GM03348 (cell line): ENCODE measurements at regions not wholly inside any gene's neighbourhood (a gene's known extent, or its start where the extent isn't known, plus 50 kb on each side); places are given as distances from the start of the nearest gene placed in this dataset.
"Not testable (repeated sequence)": the region's sequence is repeated elsewhere in the genome, so short reads cannot be mapped to it uniquely, and the experiment has no call there.

Source experiments
- DNase-seq: peaks from one replicate; pipeline ENCODE4 v3.0.0; 2012; ENCODE audit warnings: low spot score

DNA sequence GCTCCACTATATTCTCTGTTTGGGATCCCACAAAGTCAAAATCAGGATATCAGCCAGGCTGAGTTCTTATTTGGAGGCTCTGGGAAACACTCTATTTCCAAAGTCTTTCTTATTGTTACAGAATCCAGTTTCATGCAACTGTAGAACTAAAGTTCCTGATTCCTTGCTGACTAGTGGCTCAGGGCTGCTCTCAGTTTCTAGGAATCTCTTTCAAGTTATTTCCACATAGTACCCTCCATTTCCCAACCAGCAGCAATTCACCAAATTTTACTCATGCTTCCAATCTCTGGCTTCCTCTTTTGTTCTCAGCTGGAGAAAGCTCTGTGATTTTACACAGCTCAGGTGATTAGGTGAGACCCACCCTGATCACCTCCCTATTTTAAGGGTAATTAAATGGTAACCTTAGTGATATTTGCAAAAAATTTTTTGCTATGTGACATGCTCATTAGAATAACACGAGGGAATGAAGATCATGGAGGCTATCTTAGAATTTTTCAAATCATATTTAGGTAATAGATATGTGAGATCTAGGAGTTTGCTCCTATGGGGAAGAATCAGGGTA, 794.9 kb upstream of the ARRDC3 start:
- no peak for DNase-seq

DNA sequence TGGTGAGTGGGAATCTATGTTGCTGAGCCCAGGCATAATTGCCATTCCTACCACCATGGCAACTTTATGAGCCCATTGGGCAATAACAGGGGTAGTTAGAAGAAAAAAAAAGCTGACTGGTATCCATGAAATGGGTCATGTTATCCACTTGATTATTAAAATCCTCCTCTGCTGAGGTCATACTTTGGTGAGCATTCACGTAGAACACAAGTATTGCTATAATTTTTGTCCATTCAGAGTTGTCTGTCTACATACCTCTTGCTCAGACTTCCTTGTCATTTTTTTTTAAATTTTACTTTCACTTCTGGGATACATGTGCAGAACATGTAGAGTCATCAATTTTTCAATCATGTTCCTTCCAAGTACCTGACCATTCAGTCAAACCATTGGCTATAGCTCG, 780.8 kb upstream of the ARRDC3 start:
- no peak for DNase-seq

DNA sequence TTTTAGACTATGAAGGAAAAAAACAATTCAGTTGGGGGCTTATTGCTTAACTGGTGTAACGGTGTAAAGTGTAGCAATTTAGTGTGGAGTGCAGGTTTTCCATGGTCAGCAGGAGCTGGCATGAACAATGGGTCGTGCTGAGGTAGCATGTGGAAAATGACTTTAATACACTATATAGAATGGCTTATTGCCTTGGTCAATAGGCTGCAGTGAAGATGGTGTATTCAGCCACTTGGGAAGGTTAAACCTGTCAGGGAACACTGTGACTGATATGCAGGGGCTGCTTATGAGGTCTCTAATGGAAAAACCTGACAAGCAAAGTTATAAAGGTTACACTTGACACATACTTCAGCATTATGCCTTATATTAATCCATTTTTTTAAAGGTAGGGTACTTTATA, 764.7 kb upstream of the ARRDC3 start:
- no peak for DNase-seq

DNA sequence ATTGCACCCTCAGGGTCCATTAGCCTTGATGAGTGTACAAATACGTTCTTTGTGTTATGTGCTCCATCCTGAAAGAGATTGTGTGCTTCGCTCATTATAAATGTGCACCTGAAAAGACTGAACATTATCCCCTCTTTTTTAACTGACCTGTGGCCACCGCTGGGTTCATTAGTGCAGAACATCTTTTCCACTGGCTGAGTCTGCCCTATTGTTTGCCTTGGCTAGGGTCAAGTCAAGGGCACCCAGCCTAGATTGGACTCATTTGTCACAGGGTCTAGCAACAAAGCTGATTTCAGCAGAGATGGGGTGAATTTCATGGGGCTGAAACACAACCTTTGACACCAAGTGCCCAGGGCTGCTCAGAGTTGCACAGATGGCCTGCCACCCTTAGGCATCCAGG, 764.1 kb upstream of the ARRDC3 start:
- no peak for DNase-seq

DNA sequence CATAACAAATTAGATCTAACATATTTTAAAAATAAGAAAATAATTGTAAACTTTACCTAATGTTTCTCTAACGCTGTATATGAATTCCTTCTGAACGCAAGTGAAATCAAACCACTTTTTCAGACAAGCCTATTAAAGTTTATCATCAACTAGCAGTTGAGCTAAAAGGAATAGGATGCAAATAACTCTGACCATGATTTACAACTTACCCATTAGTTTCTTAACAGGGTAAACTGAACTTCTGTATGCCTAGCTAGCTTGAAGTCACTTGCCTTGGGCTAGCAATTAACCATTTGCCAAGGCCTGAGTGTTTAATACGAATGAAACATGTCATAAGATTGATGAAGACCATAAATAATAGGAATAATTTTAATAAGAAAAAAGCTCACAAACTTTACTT, 762.7 kb upstream of the ARRDC3 start:
- DNase-seq: no peak

DNA sequence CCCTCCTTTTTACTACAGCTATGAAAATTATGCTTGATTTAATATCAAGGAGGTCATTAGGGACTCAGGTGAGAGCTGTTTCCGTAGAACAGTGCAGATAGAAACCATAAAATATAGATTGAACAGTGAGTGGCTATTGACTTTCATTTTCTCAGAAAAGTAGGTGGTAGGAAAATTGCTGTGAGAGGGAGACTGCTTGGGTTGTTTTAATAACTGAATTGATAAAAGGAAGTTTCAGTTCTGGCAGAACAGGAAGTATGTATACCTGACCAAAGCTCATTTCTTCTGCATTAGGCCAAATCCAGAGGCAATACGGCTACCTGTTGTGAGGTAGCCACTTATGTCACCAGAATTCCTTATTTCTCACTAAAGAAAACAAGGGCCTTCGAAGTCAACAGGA, 761.7 kb upstream of the ARRDC3 start:
- DNase-seq: no peak

DNA sequence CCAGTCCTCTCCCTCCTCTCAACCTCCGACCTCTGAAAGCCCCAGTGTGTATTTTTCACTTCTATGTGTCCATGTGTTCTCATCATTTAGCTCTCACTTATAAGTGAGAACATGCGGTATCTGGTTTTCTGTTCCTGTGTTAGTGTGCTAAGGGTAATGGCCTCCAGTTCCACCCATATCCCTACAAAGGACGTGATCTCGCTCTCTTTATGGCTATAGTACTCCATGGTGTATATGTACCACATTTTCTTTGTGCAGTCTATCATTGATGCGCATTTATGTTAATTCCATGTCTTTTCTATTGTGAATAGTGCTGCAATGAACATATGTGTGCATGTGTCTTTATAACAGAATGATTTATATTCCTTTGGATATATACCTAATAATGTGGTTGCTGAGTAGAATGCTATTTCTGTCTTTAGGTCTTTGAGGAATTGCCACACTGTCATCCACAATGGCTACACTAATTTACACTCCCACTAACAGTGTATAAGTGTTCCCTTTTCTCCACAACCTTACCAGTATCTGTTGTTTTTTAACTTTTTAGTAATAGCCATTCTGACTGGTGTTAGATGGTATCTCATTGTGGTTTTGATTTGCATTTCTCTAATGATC, 749.3 kb upstream of the ARRDC3 start:
- DNase-seq: not testable (repeated sequence)

DNA sequence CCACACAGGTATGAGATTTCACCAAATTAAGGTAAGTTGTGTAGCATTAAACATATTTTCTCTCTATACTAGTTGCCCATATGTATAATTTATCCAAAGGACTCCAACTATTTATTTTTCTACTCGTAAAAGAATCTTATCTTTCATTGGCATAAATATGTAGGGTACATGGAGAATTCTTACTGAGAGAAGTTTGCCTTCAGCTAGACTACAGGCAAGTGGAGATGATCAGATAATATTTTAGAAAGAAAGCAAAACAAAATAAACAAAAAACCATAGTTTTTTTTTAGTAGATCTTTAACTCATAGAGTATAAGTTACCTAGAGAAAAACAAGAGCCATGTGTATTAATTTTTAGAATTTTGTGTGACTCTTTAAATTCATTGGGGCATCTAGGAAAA, 743.1 kb upstream of the ARRDC3 start:
- no peak for DNase-seq

DNA sequence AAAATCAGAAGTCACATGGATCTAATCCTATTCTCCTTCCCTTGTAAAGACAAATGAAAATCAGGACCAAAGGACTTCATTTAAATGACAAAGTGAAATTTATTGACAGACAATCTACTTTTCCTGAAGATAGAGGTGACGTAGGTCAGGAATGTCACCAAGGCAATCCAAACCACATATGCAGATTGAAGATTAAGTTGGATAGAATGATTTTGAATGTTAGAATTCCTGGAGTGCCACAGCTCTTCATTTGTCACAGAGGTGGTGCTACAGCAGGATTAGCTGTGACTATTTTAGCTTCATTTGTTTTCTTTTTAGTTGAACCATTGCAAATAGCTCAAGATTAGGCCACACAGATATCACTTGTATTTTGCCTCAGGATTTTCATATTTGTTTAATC, 736.0 kb upstream of the ARRDC3 start:
- DNase-seq: no peak

DNA sequence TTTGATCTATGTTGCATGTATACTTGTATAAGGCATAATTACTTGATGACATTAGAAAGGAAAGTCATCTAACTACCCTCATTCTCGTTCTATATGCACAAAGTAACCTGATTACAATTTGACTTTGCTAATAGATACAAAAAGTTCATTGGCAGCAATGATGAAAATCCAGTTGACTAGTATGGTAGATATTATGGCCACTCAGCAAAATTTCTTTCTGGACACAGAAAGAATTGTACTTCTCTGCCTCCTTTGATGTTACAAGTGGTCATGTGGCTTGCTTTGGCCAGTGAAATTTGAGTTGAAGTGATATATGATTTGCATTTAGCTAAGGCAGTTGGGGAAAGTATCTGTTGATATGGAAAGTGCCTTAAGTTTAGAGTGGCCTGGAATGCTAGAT, 723.7 kb upstream of the ARRDC3 start:
- DNase-seq: no peak

DNA sequence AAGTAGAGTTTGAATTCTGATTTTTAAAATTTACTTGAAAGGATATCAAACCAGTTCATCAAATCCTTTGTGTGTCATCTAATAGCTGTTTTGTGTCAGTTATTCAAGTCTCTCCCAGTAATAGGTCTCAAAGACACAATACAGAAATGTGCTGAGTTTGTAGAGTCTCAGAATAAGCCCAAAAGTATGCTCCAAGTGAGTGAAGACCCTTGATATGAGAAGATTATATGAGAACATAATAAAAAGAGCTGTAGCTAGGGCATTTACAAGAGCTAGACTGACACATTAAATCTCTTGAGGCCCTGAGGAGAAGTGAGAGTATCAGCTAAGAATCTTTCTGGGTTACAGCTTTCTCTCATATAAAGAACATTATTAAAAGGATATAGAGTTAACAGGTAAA, 721.0 kb upstream of the ARRDC3 start:
- no peak for DNase-seq

DNA sequence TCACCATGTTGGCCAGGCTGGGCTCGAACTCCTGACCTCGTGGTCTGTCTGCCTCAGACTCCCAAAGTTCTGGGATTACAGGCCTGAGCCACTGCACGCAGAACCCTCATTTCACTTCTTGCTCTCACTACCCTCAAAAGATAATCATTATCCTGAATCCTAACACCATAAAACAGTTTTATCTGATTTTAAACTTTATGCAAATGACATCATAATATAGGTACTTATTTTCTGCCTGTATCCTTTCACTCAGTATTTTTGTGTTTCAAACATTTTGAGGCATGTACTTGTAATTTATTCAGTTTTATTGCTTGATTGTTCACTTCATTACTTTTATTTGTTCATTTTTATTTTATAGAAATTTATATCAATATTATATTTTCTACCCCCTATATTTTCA, 719.2 kb upstream of the ARRDC3 start:
- DNase-seq: no peak

DNA sequence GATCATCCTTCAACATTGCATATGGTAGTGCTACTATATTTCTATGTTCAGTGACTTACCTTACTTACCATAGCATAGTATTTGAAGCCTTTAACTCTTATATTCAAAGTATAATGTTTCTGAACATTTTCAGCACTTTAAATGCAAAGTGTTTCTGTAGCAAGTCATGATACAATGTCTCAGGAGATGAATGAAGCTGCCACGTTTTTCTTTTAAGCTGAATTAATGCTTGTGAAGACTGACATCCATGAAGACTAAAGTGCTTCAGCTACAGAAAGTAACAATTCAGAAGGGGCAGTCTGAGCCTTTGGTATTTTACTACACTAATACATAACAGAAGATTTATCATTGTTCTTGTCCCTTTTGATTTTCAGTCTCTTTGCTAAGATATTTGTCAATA, 709.1 kb upstream of the ARRDC3 start:
- DNase-seq: no peak

DNA sequence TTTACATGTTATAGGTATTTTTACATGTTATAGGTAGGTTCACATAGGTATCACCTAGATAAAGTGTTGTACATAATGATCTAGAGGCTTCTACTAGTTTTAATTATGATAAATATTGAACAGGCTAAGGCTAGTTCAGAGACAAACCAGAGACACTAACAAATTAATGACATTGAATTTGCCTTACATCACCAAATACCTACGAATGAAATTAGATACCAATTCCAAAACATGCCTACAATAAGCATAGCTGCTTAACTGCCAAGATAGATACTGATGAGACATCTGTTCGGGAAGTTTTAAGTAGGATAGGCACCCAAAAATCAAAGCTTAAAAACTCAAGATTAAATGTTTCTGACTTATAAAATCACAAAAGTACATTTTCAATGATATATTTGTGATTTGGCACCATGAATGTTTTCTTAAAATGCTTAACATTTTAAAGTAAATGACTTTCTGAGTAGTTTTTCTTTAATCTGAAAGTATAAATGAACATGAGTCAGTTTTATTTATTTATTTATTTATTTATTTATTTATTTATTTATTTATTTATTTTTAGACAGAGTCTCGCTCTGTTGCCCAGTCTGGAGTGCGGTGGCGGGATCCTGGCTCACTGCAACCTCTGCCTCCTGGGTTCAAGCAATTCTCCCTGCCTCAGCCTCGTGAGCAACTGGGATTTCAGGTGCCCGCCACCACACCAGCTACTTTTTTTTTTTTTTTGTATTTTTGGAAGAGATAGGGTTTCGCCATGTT, 703.1 kb upstream of the ARRDC3 start:
- DNase-seq: no peak

DNA sequence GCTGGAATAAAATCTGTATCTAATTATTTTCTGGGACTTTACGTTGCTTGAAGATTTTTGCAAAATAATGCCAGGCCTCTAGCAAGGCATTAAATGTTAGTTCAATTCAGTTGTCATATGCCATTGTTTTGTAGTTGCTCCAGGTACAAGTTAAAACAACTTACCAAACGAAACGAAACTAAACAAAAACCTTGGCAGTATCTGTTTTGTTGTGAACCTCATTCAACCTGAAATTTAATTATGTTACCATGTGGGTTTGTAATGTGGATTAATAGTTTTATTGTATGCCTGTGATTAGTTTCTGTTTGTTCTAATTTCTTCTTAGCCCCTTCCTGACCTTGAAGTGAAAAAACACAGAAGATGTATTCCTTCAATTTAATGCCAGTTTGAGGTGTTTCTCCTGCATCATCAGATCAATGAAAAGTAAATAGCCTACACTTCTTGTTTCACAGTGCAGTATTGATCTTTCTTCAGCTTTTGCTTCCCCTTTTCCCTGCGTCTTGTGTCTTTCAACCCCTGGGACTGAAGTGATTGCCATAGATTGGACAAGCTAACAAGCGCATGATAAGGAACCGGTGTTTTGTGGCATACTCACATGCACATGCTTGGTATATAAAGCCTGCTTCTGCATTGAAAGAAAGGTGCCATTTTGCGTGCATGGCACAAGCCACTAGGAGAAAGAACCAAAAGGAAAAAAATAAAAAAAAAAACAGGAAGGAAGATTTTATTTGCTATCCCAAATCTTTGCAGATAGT, 699.0 kb upstream of the ARRDC3 start:
- no peak for DNase-seq

DNA sequence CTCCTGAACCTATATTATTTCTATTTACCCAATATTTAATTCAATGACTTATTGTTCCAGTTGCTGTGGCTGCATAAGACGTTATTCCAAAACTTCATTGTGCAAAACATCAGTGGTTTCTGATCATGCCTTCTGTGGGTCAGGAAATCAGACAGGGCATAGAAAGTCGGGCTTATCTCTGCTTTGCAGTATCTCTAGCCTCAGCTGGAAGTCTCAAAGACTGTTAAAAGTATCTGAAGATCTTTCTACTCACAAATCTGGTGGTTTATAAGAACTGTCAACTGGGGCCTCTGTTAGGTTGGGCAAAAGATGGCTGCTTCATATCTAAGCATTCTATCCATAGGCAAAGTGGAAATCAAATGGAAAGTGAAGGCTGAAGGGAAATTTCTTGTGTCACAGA, 687.7 kb upstream of the ARRDC3 start:
- DNase-seq: no peak

DNA sequence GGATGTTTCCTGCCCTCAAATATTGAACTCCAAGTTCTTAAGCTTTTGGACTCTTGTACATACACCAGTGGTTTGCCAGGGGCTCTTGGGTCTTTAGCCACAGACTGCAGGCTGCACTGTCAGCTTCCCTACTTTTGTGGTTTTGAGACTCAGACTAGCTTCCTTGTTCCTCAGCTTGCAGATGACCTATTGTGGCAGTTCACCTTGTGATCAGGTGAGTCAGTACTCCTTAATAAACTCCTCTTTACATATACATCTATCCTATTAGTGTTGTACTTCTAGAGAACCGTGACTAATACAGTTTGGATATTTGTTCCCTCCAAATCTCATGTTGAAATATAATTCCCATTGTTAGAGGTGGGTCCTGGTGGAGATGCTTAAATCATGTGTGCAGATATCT, 681.9 kb upstream of the ARRDC3 start:
- no peak for DNase-seq

DNA sequence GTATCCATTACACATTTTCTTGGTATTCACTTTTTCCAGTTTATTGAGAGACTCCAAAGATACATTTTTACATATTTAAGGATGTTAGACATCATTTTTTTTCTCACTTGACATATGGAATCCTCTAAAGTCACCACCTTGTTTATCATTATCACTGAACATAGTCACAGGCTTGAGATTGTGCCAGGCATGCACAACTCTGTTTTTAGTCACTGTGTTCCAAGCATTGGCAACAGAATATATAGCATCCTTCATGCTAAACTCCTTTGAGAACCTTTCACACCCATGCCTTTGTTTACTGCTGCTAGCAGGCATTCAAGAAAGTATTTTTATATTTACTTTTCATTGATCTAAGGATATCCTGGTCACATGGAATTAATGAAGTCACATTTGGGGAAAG, 668.6 kb upstream of the ARRDC3 start:
- DNase-seq: no peak

DNA sequence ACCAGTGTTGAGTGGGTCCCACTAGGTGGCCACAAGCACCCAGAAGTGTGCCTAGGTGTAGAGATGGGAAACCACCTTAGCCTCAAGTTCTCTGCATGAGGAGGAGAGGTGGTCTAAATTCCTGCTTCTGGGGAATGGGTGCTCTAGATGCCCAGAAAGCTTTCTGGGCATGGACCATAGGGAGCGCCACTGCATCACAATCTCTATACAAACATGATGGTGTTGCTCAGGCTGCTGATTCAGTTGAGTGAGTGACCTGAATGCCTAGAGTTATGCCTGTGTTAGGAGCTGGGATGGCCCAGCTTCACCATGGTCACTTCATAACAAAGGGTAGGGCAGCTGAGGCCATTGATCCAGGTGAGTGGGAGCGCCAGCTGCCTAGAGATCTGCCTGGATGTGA, 667.9 kb upstream of the ARRDC3 start:
- DNase-seq: no peak

DNA sequence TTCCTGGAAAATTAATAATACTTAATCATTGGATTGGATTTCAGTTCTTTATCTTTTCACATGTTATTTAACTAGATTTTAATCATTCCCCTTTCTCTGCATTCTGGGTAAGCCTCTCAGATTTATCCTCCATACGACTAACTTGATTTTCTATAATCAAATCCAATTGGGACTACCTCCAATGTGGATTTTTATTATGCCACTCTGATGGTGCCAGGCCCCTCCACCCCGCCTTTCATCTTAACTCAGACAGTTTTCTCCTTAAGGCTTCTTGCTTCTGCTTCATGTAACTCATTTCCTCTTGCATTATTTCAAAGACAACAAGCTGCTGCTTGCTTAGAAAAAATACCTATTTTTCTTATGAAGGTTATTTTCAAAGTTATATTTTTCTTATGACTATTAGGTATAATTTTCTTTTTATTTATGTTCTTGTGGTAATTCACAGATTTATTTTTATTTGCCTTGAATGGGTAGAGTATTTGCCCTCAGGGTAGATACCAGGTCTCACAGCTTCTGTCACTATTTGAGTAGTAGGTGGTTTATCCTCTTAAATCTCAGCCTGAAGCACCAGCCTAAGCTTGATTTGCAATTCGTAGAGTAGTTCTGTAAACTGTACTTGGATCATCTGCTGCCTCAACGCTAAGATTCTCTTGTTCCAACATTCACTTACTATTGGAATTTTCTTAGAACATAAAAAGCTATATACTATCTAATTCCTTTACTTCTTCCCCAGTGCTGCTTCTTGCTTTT, 659.0 kb upstream of the ARRDC3 start:
- DNase-seq: no peak

DNA sequence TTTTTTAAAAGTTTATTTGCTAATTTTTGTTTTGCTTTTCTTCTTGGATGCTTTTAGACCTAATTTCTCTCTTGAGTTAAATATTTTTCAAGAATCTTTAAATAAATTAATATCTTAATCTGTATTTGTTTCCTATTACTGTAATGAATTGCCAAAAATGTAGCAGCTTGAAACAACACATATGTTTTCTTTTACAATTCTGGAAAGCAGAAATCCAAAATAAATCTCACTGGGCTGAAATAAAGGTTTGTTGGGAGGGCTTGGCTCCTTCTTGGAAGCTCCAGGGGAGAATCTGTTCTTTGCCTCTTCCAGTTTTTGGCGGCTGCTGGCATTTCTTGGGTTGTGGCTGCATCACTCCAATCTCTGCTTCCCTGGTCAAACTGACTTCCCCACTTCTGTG, 658.1 kb upstream of the ARRDC3 start:
- no peak for DNase-seq

DNA sequence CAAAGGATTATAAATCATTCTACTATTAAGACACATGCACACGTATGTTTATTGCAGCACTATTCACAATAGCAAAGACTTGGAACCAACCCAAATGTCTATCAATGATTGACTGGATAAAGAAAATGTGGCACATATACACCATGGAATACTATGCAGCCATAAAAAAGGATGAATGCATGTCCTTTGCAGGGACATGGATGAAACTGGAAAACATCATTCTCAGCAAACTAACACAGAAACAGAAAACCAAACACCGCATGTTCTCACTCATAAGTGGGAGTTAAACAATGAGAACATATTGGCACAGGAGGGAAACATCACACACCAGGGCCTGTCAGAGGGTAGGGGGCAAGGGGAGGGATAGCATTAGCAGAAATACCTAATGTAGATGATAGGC, 646.7 kb upstream of the ARRDC3 start:
- DNase-seq: not testable (repeated sequence)
